Renal cortex interstitium (tissue), 11 donors: ENCODE measurements at regions not wholly inside any gene's neighbourhood (a gene's known extent, or its start where the extent isn't known, plus 50 kb on each side); places are given as distances from the start of the nearest gene placed in this dataset.

Experiments
- DNase-seq, 11 donors: peaks; one replicate each; pipeline ENCODE4 v3.0.0-alpha.2; 2013; ENCODE audit warnings: low read depth in 9 of 11, low spot score in 4 of 11; ENCODE audit errors: extremely low read depth in 1 of 11

DNA sequence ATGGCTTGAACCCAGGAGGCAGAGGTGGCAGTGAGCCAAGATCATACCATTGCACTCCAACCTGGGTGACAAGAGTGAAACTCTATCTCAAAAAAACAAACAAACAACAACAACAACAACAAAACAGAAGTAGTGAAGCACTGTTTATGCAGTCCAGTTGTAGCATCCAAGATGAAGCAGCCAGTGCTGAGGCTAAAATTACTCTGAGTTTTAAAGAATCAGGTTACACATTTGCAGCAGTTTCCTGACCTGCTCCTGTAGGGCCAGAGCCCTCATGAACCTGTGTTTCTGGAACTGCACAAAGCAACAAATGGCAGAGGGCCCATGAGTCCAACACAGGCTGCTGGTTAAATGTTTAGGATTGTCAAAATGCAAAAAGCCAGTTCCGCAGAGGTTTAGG lies 499.5 kb upstream of the PSMD7 start:
- DNase-seq: no peak

DNA sequence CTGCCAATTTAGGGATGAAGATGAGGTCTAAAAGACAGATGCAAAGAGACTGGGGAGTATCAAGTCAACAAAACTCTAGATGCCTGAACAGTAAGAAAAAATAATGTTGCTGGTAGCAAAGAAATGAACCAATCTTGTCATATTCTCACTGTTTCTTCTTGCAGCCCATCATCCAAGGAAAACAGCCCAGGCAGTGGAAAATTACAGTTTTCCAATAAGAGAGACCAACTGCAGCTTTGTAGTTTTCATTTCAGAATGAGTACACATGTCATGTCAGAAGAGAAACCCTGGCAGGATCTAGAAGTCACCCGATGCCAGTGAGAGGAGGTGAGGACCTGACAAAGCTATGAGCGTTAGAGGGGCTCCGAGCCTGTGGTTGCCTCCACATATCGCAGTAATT lies 500.4 kb upstream of the PSMD7 start:
- no peak for DNase-seq

- DNase-seq: no peak
Observed at GRCh38 chr16:73794994-73795393, 501.6 kb upstream of the PSMD7 start.

GRCh38 chr16:73793871-73794437 lies 502.7 kb upstream of the PSMD7 start:
- no peak for DNase-seq

- DNase-seq: no peak
Observed at GRCh38 chr16:73793260-73793659, 503.4 kb upstream of the PSMD7 start.

GRCh38 chr16:73792199-73793020 lies 504.2 kb upstream of the PSMD7 start:
- no peak for DNase-seq

DNA sequence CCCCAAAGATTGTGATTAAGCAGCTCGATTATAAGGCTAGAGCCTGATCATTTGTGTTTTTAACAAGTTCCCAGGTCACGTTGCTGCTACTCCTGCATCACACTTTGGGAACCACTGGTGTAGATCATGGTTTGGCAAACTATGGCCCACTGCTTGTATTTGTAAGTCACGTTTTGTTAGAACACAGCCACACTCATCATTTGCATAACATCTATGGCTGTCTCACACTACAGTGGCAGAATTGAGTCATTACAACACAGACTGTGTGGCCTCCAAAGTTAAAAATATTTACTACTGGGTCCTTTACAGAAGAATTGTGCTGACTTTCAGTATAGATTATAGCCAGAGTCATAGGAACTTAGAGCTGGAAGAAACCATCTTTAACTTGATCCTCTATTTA lies 515.3 kb upstream of the PSMD7 start:
- no peak for DNase-seq

DNA sequence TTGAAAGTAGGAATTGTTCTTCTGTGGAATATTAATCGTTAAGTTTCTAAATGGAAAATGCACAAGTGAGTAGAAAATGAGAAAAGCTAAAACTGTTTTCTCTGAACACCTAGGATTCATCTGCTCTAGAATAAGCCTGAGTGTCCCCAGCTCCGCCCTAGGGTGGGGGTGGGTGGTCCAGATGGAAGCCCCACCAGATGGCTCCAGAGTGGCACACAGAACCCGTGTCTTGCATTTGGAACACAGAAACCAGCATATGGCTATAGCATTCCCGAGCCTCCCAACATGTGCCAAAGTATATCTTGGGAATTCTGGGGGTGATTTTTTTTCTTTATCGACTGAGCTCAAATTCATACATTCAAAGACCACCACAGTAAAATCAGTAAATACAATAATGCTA lies 517.7 kb upstream of the PSMD7 start:
- DNase-seq: no peak

DNA sequence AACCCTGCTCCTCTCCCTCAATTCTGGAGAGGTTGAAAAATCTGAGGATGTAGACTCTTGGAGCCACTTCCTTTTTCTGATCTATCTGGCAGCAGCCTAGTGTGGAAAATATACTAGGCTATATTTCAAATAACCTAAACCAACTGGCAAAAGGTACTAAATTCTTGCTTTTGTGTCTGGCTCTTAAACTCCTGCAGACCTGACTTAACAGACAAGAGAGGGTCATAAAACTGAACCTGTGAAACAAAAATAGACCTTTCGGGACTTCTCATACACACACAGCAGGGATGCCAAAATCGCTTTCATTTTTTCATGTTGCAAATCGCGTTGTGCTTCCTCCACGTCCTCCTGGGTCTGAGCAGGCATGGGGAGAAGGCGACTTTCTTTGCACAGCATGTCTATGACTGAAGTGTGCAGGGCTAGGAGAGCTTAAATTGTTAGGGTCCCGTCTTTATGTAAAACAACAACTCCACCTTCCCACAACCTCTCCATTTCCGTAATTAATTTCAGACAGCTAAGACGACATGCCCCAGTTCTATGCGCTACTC lies 520.7 kb upstream of the PSMD7 start:
- no peak for DNase-seq

DNA sequence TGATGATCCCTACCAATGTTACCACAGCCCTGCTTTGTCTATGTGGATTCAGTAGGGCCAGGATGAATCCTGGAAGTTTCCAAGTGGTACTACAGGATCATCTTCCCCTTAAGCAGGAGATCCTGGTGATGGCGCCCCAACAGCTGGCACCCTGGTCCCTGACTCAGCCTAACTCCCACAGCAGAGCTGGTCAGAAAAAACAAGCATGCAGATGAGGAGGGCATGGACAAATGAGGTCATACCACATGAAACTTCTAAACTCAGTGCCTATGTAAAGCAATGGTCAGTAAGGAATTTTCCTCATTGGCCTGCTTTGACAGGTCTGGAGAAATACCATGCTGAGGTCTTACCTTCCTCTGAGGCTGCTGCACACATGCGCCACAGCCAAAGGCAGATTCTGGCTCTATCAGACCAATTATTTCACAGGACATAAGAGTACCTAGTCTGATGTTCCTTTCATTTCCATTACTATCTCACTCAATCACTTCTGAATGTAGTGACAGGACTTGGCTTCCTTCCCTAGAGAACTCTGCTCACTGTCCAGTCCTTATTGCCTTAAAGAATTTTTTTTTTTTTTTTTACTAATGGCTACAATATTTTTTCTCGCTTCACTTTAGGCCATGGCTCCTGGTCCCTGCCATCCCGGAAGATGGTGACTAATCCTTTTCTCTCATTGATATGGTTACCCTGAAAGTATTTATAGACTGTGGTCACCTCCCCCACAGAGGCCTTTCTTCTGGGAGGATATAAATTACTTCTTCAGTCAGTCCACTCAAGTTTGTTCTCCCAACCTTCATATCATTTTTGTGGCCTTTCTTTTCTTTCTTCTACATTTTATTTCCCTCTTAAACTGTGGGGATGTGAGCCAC lies 525.2 kb upstream of the PSMD7 start:
- no peak for DNase-seq

GRCh38 chr16:73768786-73769203 lies 527.8 kb upstream of the PSMD7 start:
- no peak for DNase-seq

DNA sequence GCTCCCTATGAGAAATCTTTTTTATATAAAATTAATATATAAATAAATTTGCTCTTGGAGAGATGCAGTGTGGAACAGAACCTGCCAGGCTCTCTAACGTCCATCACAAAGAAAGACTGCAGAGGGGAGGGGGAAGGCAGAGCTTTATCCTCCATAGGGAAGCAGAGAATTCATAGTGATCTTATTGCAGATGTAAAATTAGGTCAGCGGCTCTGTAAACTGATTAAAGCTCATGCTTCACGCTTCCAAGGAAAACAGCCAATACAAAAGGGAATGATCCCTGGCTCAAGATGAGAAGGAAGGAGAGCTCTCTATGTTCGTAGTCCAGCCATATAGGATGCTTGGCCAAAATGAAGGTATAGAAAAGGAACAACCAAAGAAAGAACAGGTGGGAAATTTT lies 532.3 kb upstream of the PSMD7 start:
- DNase-seq: no peak

DNA sequence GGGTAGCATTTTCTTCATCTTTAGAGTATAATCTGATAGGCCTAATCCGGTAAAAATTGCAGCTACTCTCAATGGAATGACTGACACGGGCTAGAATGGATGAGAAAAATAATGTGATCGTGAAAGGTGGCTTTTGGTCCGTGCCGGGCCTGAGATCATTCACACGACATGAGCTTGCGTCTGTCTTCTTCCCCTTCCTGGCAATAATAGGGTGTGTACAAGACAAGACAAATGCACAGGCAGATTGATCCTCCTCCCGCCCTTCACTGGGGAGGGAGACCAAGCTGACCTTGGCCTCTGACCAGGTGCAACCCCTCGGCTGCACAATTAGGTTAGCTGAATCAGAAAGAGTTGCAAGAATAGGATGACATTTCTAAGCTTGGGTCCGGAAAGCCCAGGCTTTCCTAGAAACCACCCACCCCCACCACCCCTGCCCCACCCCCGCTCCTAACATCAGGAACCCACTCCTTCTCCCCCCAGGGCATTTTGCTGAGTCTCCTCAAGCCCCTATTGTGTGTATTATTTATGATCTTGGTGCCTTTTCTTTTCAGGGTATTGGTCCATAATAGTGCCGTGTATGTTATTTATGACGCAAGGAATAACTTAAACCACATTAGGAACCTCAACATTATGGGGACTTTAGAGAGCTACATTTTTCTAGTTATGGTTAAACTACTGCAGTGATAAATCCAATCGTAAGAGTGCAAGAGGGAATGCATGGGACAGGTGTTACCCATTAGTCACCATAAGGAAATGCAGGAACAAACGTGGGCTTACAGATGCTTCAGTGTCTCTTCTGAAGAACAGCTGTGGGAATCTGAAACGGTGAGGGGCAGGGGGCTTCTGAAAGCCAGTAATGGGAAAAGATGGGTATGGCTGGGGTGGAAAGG lies 540.1 kb upstream of the PSMD7 start:
- DNase-seq: no peak

DNA sequence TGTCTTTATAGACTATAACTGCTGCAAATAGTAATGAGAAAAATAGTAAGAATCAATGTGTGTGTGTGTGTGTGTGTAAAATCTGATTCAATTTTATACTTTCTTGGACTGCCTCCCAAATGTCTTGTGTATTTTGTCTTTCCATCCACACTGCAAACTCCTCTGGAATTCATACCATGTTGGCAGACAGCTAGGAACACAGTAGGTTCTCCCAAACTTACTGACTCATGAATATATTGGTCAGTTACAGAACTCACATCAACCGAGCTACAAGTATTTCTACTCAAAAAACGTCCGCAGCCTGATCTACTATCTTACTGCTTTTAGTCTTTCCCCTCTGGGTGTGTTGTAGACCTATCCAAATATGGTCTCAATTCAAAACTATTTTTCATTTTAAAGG lies 542.7 kb upstream of the PSMD7 start:
- no peak for DNase-seq

DNA sequence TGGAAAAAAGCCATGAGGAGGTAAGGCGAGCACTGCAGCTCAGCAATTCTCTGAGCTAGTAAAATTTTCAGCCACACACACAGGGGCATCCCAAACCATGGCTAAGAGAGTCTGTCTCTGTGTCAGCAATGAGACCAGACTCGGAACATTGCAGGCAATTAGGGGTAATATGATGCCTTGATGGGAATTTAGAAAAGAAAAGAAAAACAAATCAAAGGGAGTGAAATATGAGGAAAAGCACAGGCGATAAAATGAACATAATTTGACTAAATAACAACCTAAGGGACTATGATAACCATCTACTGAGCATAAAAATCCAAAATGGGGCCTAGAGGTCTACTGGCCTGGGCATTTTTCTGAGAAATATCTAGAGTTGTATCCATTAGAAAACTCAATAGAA lies 546.0 kb upstream of the PSMD7 start:
- no peak for DNase-seq

GRCh38 chr16:73747328-73747727 lies 549.3 kb upstream of the PSMD7 start:
- DNase-seq: no peak

GRCh38 chr16:73746554-73746953 lies 550.1 kb upstream of the PSMD7 start:
- DNase-seq: no peak

GRCh38 chr16:73743665-73744496 lies 552.7 kb upstream of the PSMD7 start:
- no peak for DNase-seq
